ENCODE measurements at regions not wholly inside any gene's neighbourhood (a gene's known extent, or its start where the extent isn't known, plus 50 kb on each side); places are given as distances from the start of the nearest gene placed in this dataset.
"Not testable (repeated sequence)": the region's sequence is repeated elsewhere in the genome, so short reads cannot be mapped to it uniquely, and the experiment has no call there.

DNA sequence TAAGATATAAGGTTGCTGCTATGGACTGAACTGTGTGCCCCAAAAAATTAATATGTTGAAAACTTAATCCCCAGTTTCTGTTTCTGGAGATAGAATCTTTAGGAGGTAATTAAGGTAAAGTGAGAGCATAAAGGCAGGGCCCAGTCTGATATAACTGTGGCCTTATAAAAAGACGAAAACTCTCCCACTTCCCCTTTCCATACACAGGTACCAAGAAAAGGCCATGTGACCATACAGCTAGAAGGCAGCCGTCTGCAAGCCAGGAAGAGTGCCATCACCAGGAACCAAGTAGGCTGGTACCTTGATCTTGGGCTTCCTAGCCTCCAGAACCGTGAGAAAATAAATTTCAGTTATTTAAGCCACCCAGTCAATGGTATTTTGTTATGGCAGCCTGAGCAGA lies 550.3 kb downstream of the SMARCA1 start:
- no peak for DNase-seq (ENCODE audit: low spot score)

DNA sequence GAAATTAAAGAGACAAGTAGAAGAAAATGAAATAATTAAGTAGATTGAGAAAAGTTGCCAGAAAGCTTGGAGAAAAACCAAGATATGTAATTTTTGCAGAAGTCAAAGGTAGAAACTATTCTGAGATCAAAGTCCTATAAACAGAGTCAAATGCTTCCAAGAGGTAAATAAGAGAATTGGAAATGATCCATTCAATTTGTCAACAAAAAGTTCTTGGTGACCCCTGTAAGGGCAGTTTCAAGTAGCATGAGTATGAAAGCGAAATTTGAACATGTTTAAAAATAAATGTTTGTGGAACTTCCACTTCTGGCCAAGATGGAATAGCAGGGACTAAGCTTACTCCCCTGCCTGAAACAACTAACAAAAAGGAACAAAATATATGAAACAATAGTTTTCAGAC lies 562.0 kb downstream of the SMARCA1 start:
- DNase-seq (ENCODE audit: low spot score) = no peak

DNA sequence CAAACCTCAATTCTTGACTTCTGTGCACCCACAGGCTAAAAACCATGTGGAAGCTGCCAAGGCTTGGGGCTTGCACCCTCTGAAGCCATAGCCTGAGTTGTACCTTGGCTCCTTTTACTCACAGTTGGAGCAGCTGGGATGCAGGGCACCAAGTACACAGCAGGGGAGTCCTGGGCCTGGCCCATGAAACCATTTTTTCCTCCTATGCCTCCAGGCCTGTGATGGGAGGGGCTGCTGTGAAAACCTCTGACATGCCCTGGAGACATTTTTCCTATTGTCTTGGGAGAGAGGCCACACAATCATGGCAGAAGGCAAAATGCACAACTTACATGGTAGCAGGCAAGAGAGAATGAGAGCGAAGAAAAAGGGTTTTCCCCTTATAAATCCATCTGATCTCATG lies 568.6 kb downstream of the SMARCA1 start:
- not testable (repeated sequence) for DNase-seq (ENCODE audit: low spot score)

DNA sequence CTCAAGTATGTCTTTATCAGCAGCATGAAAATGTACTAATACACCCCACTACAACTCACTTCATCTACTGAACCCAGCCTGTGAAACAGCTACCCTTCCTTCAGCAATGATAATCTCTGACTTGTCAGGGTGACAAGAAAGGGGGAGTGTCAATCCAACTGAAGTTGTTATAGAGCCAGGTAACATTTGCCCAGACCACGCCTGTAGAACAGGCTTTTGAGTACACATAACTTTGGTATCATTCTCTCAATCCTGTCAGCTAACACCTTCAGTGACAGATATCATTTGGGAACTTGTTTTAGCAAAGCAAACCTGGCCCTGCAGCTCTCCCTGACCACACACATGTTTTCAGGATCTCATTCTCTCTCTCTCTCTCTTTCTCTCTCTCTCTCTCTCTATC lies 592.2 kb downstream of the SMARCA1 start:
- no peak for DNase-seq (ENCODE audit: low spot score)

DNA sequence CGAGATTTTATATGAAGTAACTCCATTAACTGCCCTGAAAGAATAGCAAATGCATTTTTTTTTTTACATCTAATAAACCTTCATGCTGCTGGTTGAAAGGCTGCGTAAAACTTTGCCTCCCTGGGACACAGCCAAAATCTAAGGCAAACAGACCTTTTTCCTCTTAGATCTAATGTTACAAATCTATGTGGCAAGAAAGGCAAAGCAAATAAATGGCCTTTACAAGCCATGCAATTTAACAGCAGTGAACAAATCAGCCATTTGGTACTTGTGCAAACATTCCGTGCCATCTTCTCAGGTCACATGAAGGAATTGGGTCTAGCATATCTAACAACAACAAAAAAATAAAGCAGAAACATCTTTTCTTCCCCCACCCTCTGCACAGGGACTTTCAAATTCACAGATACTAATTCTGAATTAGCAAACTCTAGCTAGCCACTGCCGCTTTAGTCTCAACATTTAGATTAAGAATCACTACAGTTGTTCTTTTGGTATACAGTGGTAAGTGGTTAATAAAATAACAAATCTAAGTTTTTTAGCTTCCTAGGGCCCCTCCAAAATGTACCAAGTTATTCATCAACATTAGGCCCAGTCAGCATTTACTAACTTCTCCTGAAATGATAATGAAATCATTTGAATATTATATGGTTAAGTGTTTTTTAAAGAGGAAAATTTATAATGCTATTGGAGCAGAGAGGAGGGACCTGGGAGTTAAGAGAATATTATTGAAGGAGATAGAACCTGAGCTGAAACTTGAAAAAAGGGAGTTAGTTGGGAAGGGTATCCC lies 593.8 kb downstream of the SMARCA1 start:
- no peak for DNase-seq (ENCODE audit: low spot score)

DNA sequence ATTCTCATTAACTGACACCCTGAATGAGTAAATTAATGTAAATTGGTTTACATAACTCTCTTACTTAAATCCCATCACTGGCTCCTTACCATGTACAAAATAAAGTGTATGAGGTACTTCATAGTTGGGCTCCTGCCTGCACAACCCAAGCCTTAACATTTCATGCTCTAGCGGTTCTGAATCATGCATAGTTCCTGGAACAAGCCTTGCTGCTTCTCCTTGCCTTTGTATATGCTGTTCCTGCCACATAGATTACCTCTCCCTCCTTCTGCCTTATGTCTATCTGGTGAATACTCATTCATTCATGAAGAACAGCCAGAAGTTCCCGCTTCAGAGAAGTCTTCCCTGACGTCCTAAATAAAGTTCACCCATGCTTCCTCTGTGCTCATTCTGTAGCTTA lies 594.7 kb downstream of the SMARCA1 start:
- DNase-seq (ENCODE audit: low spot score) = no peak

DNA sequence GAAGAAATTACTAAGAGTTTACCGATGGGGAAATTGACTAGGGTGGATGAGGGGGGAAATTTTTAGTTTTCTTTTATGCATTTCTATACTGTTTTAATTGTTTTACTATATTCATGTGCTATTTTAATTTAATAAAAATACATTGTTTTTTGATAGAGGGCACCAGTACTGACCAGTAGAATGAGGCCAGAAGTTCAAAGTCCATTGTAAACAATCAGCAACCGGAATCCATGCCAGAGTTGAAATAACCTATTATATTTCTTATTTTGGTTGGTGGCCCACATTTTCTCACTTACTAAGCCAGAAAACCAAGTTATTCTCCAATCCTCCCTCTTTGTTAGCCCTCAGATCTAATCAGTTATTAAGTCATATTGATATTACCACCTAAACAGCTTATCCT lies 595.9 kb downstream of the SMARCA1 start:
- DNase-seq (ENCODE audit: low spot score) = no peak

DNA sequence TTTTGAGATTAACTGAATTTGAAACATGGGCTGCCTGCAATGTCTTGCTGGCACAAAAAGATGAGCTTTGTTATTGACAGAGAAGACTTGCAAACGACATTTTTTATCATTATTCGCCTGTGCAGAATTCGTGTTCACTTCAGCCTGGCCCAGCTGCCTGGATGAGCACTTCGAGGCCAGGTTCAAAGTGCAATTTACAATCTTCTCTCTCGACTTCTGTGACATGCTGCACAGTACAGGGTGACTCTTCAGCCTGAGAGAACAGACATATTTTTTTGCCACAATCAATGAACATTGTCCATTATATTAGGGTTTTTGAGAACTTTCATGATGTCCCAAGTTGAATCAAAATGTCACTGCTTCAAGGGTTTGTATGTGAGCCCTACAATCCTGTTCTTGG lies 616.5 kb downstream of the SMARCA1 start:
- no peak for DNase-seq (ENCODE audit: low spot score)

DNA sequence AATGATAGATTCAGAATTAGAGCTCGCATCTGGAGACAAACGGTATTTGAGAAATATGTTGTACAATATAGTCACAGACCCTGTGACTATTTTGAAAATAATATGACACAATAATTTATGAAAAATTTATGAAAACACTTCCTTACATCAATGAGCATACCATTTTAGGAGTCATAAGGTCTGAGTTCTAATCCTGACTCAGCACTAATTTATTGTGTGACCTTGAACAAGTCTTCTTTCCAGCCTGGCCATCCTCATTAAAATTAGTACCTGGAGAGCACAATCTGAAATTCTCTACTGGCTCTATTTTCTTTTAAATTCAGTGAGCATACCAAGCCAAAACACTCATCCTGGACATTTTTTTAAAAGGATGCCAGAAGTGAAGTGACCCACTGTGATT lies 622.3 kb downstream of the SMARCA1 start:
- DNase-seq (ENCODE audit: low spot score) = no peak

DNA sequence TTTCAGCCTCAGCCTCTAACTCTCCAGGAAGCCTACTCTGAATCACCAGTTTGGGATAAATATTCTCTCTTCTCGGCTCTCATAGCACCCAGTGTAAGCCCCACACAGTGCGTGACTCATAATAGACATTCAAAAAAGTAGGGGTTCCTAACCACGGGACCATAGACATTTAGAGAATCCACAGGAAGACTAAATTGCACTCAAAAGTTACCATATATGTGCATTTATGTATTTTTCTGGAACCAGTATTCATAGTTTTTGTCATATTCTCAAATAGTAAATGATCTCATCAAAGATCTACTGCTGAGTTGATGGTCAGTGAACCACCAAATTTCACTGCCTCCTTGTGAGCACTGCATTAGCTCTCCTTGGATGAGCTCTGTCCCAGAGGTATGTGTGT lies 625.7 kb downstream of the SMARCA1 start:
- no peak for DNase-seq (ENCODE audit: low spot score)

DNA sequence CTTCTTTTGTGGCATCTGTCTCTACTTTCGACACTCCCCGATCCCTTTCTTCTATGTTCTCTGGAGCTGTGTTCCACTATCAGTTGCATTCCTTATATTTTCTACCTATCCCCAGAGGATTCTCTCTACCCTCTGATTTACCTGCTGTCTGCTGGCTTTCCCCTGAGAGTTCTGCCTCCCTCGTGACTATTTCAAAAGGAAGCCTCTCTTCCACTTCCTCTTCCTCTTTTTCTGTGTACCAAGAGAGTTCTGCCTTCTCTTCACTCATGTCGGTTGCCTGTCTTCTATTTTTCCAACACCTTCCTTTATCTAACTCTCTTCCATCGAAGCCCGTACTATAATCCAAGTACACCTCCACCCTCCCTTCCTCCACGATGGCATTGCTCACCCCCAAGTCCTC lies 631.7 kb downstream of the SMARCA1 start:
- DNase-seq (ENCODE audit: low spot score) = no peak

DNA sequence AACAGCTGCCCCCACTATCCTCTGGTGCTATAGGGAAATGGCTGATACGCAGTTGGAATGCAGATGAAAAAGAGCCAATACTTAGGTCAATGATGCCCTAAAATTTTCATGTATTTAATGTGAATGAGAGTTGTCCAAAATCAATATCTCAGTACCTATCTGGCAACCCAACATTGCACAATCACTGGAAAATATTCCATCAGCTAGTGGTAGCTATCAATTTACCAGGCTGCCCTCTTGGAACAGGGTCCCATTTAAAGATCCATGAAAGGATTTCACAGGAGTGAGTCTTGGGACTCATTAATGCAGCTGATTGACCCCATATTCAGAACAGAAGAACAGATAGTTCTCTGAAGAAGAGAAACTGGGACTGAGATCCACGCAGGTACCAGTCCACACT lies 638.9 kb downstream of the SMARCA1 start:
- DNase-seq (ENCODE audit: low spot score) = no peak

DNA sequence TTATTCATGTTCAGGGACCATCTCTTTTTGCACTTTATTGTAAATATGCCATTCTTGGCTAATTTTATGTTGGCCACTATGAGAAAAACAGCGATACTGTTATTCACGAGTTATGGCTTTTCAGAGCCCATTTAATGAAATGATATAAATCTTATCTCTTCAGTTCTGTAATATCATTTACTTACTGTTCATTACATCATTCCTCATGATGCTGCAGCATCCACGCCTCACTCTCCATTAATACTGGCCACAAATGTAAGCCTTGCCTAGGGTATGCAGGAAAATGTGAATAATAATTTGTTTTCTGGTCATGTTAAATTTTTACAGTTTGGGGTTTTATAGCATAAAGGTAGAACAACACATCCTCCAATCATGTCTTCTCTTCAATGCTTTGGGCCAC lies 639.6 kb downstream of the SMARCA1 start:
- DNase-seq (ENCODE audit: low spot score) = no peak

DNA sequence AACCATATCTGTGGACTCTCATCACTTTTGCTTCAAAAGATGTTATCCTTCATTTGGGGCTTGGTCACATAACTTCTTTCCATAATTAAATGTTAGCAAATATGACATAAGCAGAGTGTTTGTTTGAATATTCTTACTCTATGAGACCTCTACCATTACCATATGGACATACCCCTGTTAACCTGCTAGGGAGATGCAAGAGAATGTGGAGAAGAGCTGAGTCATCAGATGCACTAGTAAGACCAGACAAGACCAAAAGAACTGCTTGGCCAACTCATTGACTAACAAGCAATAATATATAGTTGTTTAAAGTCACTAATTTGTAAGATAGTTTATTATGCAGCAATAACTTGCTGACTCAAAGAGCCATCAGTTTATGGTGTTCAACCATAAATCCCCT lies 652.9 kb downstream of the SMARCA1 start:
- DNase-seq (ENCODE audit: low spot score) = no peak

DNA sequence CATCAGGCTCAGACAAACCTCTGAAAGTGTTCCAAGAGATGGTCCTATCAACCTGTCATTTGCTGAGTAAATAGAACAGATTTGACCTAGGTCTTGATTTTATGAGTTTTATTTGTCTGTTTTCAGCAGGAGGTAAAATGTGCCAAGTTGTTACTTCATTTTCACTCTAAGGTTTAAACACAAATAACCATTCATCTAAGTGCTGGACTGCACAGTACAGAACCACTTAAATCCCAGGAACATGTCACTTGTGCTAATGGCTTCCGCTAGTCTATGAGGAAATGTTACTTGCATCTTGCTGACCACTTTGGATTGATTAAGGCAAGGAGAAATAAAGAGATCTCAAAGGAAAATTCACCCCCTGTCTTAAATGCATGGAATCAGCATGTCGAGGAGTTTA lies 660.7 kb downstream of the SMARCA1 start:
- no peak for DNase-seq (ENCODE audit: low spot score)

DNA sequence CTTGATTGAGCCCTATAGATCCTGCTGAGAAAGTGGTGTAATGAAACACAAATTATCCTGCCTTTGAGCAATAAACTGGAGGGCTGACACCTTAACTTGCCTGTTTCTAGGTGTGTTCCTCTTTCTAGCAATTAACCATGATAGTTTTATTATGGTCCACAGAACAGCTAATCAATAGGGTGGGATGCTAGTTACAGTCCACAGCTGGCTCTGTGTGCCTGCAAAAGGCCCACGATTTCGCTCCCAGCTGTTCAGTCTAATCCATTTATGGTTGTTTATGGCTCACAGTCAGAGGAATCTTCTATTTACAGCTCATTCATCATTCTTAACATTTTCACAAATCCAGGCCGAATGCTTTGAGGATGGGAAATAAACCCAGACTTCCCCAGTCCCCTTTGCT lies 674.9 kb downstream of the SMARCA1 start:
- DNase-seq (ENCODE audit: low spot score) = no peak

DNA sequence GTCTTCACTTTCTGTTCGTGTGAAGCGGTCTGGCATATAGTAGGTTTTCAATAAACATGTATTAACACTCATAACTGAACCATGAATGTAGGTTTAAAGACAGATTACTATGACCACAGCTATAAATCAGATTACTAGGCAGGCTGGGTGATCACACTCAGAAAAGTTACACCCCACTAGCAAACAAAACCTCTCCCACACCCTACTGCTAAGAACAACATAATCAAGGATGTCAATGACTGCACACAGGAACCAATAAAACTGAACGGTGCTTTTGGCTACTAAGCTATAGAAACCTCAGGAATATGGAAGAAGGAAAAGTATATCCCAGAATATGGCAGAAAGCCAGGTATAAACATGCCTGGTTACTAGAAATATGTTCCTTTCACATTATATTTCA lies 676.9 kb downstream of the SMARCA1 start:
- no peak for DNase-seq (ENCODE audit: low spot score)

DNA sequence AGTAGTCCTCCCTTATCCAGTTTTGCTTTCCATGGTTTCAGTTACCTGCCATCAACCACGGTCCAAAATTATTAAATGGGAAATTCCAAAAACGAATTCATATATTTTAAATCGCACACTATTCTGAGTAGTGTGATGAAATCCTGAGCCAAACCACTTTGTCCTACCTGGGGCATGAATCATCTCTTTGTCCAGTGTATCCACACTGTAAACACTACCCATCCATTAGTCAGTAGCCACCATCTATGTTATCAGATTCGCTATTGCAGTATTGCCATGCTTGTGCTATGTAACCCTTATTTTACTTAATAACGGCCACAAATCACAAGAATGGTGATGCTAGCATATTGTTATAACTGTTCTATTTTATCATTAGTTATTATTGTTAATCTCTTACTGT lies 704.6 kb downstream of the SMARCA1 start:
- DNase-seq (ENCODE audit: low spot score) = no peak

DNA sequence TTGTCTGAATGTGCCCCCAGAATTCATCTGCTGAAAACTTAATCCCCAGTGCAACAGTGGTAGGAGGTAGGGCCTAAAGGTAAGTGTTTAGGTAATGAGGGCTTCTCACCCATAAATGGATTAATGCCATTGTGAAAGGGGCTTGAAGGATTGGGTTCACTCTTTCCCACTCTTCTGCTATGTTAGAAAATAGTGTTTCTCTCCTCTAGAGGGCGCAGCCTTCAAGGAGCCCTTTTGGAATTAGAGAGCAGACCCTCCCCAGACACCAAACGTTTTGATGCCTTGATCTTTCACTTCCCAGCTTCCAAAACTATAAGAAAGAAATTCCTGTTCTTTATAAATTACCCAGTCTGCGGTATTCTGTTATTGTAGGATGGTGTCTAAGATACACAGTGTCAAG lies 706.4 kb downstream of the SMARCA1 start:
- DNase-seq (ENCODE audit: low spot score) = no peak

DNA sequence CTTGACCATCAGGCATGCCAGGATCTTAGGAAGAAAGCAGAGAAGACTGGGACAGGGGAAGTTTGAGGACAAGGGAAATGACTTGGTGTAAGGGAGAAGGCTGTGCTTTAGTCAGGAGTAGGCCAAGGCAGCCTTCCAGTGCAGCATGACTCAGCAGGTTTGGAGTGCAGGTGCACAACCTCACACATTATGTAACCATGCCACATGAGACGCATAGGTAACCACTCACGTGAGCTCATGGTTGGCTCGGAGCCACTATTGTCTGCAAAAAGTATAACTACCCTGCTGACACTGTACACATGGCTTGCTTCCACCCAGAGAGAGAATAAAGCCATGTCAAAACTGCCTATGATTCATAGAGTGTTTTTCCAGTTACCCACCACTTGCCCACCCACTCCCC lies 715.9 kb downstream of the SMARCA1 start:
- DNase-seq (ENCODE audit: low spot score) = no peak

DNA sequence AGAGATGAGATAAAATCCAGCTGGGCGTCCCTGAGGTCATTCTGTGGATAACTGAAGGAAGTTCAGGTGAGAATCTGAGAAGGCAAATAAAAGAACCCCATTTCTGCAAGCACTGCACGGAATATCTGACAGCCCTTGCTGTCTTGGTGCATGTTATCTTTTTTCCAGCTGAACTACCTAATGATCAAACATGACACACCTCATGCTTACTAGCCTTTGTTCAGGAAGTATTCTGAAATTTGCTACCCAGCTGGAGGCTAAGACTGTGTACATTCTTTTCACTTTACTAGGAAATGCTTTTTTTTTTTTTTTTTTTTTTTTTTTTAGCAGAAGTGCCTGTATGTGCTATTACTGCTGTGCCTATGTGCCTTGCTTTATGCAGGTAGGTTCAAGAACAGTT lies 718.1 kb downstream of the SMARCA1 start:
- no peak for DNase-seq (ENCODE audit: low spot score)

DNA sequence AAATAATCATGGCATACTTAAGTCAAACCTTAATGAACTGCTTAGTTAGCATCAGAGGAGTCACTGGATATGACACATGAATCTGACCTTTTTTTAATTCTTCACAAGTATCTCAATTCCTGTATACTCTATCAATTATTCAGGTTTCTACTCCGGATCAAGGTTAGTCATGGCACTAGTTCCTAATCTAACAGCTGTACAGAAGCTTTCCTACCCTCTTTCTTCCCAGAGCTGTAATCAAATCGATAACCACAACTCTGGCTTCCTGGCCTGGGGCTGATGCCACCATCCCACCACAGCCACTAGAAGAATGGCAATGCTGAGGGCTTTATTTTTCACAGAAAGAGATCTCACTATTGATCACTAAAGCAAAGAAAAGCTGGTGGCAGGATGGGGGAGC lies 718.5 kb downstream of the SMARCA1 start:
- no peak for DNase-seq (ENCODE audit: low spot score)

DNA sequence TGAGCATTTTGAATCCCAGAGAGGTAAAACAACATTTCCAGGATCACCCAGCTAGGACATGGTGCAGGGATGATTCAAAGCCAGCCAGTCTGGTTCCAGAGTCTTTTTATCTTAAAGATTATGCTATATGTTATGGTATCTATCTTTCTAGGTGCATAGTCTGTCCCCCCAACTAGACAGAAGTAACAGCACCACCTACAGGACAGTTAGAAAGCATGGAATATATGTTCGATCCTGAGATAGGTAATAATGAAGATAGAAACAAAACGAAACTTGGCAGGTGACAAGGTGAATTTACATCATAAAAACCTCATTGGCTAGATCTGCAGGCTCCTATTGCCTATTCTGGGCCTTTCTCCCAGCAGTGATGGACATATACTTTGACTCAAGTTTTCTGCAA lies 723.2 kb downstream of the SMARCA1 start:
- DNase-seq (ENCODE audit: low spot score) = no peak

DNA sequence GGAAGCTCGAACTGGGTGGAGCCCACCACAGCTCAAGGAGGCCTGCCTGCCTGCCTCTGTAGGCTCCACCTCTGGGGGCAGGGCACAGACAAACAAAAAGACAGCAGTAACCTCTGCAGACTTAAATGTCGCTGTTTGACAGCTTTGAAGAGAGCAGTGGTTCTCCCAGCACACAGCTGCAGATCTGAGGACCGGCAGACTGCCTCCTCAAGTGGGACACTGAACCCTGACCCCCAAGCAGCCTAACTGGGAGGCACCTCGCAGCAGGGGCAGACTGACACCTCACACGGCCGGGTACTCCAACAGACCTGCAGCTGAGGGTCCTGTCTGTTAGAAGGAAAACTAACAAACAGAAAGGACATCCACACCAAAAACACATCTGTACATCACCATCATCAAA lies 730.9 kb upstream of the ACTRT1 start:
- DNase-seq (ENCODE audit: low spot score) = not testable (repeated sequence)
